ENCODE measurements at regions not wholly inside any gene's neighbourhood (a gene's known extent, or its start where the extent isn't known, plus 50 kb on each side); places are given as distances from the start of the nearest gene placed in this dataset.

DNA sequence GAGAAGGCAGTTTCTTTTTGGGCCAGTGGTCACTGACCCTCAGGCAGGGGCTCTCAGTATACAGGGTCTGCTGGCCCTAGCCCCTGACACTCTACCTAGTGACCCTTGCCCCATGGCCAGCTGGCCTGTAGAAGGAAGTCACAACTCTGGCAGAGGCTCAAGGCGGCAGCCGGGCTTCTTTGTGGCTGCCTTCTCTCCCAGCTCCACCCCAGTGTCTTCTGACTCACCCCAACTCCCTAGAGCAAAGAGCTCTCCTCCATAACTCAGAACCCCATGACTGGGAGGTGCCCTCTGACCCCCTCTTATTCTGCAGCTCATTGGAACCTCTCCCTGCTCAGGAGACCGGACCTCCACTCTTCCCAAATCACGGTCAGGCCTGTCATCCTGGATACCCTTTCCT lies 358.2 kb downstream of the FGFR2 start:
- TF ChIP-seq, protein P1, sequence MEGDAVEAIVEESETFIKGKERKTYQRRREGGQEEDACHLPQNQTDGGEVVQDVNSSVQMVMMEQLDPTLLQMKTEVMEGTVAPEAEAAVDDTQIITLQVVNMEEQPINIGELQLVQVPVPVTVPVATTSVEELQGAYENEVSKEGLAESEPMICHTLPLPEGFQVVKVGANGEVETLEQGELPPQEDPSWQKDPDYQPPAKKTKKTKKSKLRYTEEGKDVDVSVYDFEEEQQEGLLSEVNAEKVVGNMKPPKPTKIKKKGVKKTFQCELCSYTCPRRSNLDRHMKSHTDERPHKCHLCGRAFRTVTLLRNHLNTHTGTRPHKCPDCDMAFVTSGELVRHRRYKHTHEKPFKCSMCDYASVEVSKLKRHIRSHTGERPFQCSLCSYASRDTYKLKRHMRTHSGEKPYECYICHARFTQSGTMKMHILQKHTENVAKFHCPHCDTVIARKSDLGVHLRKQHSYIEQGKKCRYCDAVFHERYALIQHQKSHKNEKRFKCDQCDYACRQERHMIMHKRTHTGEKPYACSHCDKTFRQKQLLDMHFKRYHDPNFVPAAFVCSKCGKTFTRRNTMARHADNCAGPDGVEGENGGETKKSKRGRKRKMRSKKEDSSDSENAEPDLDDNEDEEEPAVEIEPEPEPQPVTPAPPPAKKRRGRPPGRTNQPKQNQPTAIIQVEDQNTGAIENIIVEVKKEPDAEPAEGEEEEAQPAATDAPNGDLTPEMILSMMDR (IDR thresholded peaks at IDR 0.05) = no peak
- no peak overlapping the region for H3K27ac Mint-ChIP-seq (ENCODE audit: unreplicated experiment)
- H3K27me3 Mint-ChIP-seq (ENCODE audit: low read depth) = no peaks in the 10 kb centered on the region
- no peak overlapping the region for H3K4me3 Mint-ChIP-seq (ENCODE audit: unreplicated experiment)
- H3K9me3 Mint-ChIP-seq (ENCODE audit: low read depth) = peaks cover 5% of the 10 kb centered on the region
- H3K4me1 Mint-ChIP-seq (ENCODE audit: low read depth) = peaks cover 4% of the 10 kb centered on the region
- DNase-seq (ENCODE audit: low spot score) = no peak
- no peaks in the 10 kb centered on the region for H3K36me3 Mint-ChIP-seq (ENCODE audit: low read depth)

- TF ChIP-seq, protein P1 (IDR thresholded peaks at IDR 0.05) = no peak
- Mint-ChIP-seq H3K27ac (ENCODE audit: unreplicated experiment) (no peak overlapping the region), H3K27me3 (ENCODE audit: low read depth) (no peaks in the 10 kb centered on the region), H3K4me1 (ENCODE audit: low read depth) (peaks cover 7% of the 10 kb centered on the region), H3K9me3 (ENCODE audit: low read depth) (peaks cover 5% of the 10 kb centered on the region), H3K4me3 (ENCODE audit: unreplicated experiment) (no peak overlapping the region), H3K36me3 (ENCODE audit: low read depth) (no peaks in the 10 kb centered on the region)
- DNase-seq (ENCODE audit: low spot score) = no peak
These were observed 357.7 kb downstream of the FGFR2 start for GRCh38 chr10:121240556-121240955.

GRCh38 chr10:121241337-121241736 lies 356.9 kb downstream of the FGFR2 start:
- Mint-ChIP-seq H3K4me3 (ENCODE audit: unreplicated experiment) (no peak overlapping the region), H3K9me3 (ENCODE audit: low read depth) (peaks cover 5% of the 10 kb centered on the region), H3K27ac (ENCODE audit: unreplicated experiment) (no peak overlapping the region), H3K4me1 (ENCODE audit: low read depth) (peaks cover 7% of the 10 kb centered on the region), H3K27me3 (ENCODE audit: low read depth) (no peaks in the 10 kb centered on the region), H3K36me3 (ENCODE audit: low read depth) (no peaks in the 10 kb centered on the region)
- TF ChIP-seq, protein P1 (IDR thresholded peaks at IDR 0.05) = no peak
- no peak for DNase-seq (ENCODE audit: low spot score)

DNA sequence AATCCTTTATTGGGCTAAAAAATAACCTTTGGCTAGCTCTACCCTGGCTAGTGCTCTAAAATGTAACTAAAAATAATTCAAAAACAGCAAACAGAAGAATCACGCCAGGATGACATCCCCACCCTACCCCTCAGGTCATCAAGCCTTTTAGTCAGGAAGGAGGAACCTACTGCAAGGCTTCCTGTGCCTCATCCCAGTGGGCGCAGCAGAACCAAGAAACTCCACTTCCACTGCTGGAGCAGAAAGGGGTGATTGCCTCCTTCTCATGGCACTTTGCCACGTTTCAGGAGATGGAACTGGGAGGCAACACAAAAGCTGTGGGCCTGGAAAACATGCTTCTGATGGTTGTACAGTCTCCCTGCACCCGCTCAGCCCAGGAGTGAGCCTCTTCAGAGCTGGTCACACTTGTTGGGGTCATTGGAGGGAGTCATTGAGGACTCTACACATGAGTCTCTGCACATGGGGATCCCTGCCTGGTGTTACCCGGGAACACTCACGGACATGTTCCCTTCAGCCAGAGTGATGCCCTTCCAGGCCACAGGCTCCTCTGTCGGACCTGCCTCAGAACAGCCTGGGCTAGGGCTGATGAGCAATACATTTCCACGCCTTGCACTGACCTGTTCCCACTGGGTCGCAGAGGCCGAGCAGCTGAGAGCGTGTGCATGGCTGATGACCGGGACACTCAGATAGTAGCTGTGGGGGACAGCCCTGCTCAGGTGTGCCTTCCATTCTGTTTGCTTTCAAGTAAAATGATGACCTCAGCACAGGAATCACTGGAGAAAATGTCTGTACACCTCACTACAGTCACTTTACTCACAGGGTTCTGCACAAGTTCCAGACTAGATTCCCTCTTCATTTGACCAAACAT lies 355.3 kb downstream of the FGFR2 start:
- DNase-seq (ENCODE audit: low spot score) = no peak
- TF ChIP-seq, protein P1 (IDR thresholded peaks at IDR 0.05) = no peak
- Mint-ChIP-seq H3K27ac (ENCODE audit: unreplicated experiment) (no peak overlapping the region), H3K36me3 (ENCODE audit: low read depth) (no peaks in the 10 kb centered on the region), H3K9me3 (ENCODE audit: low read depth) (peaks cover 2% of the 10 kb centered on the region), H3K4me1 (ENCODE audit: low read depth) (peaks cover 7% of the 10 kb centered on the region), H3K4me3 (ENCODE audit: unreplicated experiment) (no peak overlapping the region), H3K27me3 (ENCODE audit: low read depth) (peaks cover 1% of the 10 kb centered on the region)

GRCh38 chr10:121243609-121244241 lies 354.5 kb downstream of the FGFR2 start:
- H3K4me1 Mint-ChIP-seq (ENCODE audit: low read depth) = peaks cover 7% of the 10 kb centered on the region
- no peaks in the 10 kb centered on the region for H3K36me3 Mint-ChIP-seq (ENCODE audit: low read depth)
- TF ChIP-seq, protein P1 (IDR thresholded peaks at IDR 0.05) = no peak
- H3K4me3 Mint-ChIP-seq (ENCODE audit: unreplicated experiment) = no peak overlapping the region
- no peaks in the 10 kb centered on the region for H3K9me3 Mint-ChIP-seq (ENCODE audit: low read depth)
- no peak overlapping the region for H3K27ac Mint-ChIP-seq (ENCODE audit: unreplicated experiment)
- peaks cover 1% of the 10 kb centered on the region for H3K27me3 Mint-ChIP-seq (ENCODE audit: low read depth)
- DNase-seq (ENCODE audit: low spot score) = no peak

All from chondrocyte (in vitro differentiated cells).